ENCODE measurements at regions not wholly inside any gene's neighbourhood (a gene's known extent, or its start where the extent isn't known, plus 50 kb on each side); places are given as distances from the start of the nearest gene placed in this dataset.

DNA sequence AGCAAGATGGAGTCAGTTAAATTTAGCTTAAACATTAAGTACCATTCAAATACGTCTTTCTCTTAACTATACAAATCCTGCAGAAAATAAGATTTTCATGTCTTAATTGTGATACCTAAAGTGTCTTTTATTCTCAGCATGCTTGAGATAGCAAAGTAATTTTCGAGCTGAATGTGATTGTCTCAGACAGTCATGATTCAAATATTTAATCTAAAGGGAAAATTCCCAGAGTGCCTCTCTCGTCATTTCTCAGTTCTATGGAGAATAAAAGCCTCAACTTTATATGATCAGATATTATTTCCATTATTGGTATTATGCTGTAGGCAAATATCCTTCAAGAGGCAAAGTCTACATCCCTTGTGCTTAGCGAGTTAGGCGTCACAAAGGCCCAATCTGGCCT, 589.9 kb downstream of the TAFA4 start:
- DNase-seq: no peak
- Histone ChIP-seq H3K27ac (ENCODE audit: low read depth in 1 of 2, low read length in 2 of 2) (no peak overlapping the region), H3K4me3 (replicated peaks in 1 of 3; ENCODE audit: low read depth in 2 of 3, low read length in 3 of 3) (no peak overlapping the region), H3K79me2 (ENCODE audit: insufficient read depth, low read length) (no peaks in the 10 kb centered on the region), H3K9me3 (replicated peaks in 1 of 2; ENCODE audit: control insufficient read depth in 1 of 2, insufficient read depth in 1 of 2, low read length in 2 of 2) (no peaks in the 10 kb centered on the region), H3K36me3 (replicated peaks in 1 of 2; ENCODE audit: control insufficient read depth in 1 of 2, insufficient read depth in 2 of 2, low read length in 2 of 2) (no peaks in the 10 kb centered on the region), H3K9ac (ENCODE audit: insufficient read depth, low read length, poor library complexity, severe bottlenecking) (no peak overlapping the region), H3K27me3 (ENCODE audit: control insufficient read depth in 2 of 2, insufficient read depth in 2 of 2, low read length in 2 of 2) (no peaks in the 10 kb centered on the region), H3K4me1 (ENCODE audit: control insufficient read depth in 1 of 2, insufficient read depth in 2 of 2, low read length in 2 of 2) (no peaks in the 10 kb centered on the region), H2AFZ (ENCODE audit: insufficient read depth, low read depth, low read length, poor library complexity, severe bottlenecking) (no peak overlapping the region), H4K20me1 (ENCODE audit: insufficient read depth, low read length) (no peaks in the 10 kb centered on the region), H3K4me2 (replicated peaks; ENCODE audit: extremely low read depth, low read length, poor library complexity, severe bottlenecking) (no peak overlapping the region)
- Mint-ChIP-seq H3K4me1 (no peaks in the 10 kb centered on the region), H3K27me3 (ENCODE audit: low read depth in 3 of 3) (peaks cover 0 to 3% (median 1%) of the 10 kb centered on the region in 3 donors), H3K36me3 (no peaks in the 10 kb centered on the region), H3K27ac (no peak overlapping the region), H3K9me3 (peaks cover 0 to 3% (median 0%) of the 10 kb centered on the region in 7 donors), H3K4me3 (no peak overlapping the region)
- no CpG with 5 or more reads among the region's 5 CpGs for WGBS (ENCODE audit: insufficient coverage)
- intact Hi-C loops (cut with micrococcal nuclease): no loop called here
- TF ChIP-seq, protein P1, sequence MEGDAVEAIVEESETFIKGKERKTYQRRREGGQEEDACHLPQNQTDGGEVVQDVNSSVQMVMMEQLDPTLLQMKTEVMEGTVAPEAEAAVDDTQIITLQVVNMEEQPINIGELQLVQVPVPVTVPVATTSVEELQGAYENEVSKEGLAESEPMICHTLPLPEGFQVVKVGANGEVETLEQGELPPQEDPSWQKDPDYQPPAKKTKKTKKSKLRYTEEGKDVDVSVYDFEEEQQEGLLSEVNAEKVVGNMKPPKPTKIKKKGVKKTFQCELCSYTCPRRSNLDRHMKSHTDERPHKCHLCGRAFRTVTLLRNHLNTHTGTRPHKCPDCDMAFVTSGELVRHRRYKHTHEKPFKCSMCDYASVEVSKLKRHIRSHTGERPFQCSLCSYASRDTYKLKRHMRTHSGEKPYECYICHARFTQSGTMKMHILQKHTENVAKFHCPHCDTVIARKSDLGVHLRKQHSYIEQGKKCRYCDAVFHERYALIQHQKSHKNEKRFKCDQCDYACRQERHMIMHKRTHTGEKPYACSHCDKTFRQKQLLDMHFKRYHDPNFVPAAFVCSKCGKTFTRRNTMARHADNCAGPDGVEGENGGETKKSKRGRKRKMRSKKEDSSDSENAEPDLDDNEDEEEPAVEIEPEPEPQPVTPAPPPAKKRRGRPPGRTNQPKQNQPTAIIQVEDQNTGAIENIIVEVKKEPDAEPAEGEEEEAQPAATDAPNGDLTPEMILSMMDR (IDR thresholded peaks at IDR 0.05): no peak

DNA sequence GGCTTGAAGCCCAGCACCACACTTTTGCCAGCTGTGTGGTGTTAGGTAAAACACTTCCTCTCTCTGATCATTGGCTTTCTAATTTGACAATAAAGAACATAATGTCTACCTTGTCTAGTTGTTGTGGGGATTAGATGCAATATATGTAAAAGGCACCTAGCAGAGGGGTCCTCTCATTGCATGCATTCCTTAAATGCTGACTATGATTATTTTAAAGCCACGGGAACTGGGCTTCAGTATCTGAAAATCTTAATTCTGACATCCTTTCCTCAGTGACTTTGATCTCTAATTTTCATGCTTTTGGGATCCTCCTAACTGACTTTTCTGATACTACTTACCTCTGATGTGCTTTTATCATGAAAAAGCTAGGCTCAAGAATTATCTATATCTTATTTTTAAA, 596.3 kb downstream of the TAFA4 start:
- no peak overlapping the region for H3K4me3 Mint-ChIP-seq
- WGBS (ENCODE audit: insufficient coverage): 100% methylated on average over 1 of the region's 1 CpG

More for the DNA sequence above, 596.3 kb downstream of the TAFA4 start:
- Histone ChIP-seq H4K20me1 (ENCODE audit: insufficient read depth, low read length) (no peaks in the 10 kb centered on the region), H3K4me1 (ENCODE audit: control insufficient read depth in 1 of 2, insufficient read depth in 2 of 2, low read length in 2 of 2) (no peaks in the 10 kb centered on the region), H3K9me3 (replicated peaks in 1 of 2; ENCODE audit: control insufficient read depth in 1 of 2, insufficient read depth in 1 of 2, low read length in 2 of 2) (no peaks in the 10 kb centered on the region), H3K36me3 (replicated peaks in 1 of 2; ENCODE audit: control insufficient read depth in 1 of 2, insufficient read depth in 2 of 2, low read length in 2 of 2) (no peaks in the 10 kb centered on the region), H3K4me2 (replicated peaks; ENCODE audit: extremely low read depth, low read length, poor library complexity, severe bottlenecking) (no peak overlapping the region), H3K27ac (ENCODE audit: low read depth in 1 of 2, low read length in 2 of 2) (no peak overlapping the region), H3K9ac (ENCODE audit: insufficient read depth, low read length, poor library complexity, severe bottlenecking) (no peak overlapping the region), H3K79me2 (ENCODE audit: insufficient read depth, low read length) (no peaks in the 10 kb centered on the region), H2AFZ (ENCODE audit: insufficient read depth, low read depth, low read length, poor library complexity, severe bottlenecking) (no peak overlapping the region), H3K27me3 (ENCODE audit: control insufficient read depth in 2 of 2, insufficient read depth in 2 of 2, low read length in 2 of 2) (no peaks in the 10 kb centered on the region), H3K4me3 (replicated peaks in 1 of 3; ENCODE audit: low read depth in 2 of 3, low read length in 3 of 3) (no peak overlapping the region)
- Mint-ChIP-seq H3K4me1 (no peaks in the 10 kb centered on the region), H3K27me3 (ENCODE audit: low read depth in 3 of 3) (peaks cover 0 to 1% (median 0%) of the 10 kb centered on the region in 3 donors), H3K9me3 (peaks cover 0 to 4% (median 0%) of the 10 kb centered on the region in 7 donors), H3K36me3 (no peaks in the 10 kb centered on the region), H3K27ac (no peak overlapping the region)
- no peak for DNase-seq
- TF ChIP-seq, protein P1 (IDR thresholded peaks at IDR 0.05): no peak
- intact Hi-C loops (cut with micrococcal nuclease): no loop called here
